DMS153 (cell line): ENCODE measurements at regions not wholly inside any gene's neighbourhood (a gene's known extent, or its start where the extent isn't known, plus 50 kb on each side); places are given as distances from the start of the nearest gene placed in this dataset.

Experiments used
- DNase-seq: peaks from one replicate; lab custom pipeline; 2025; lab: John Stamatoyannopoulos, UW

- DNase-seq: no peak
Measured at GRCh38 chr12:60138526-60138925, 542.7 kb downstream of the SLC16A7 start.

GRCh38 chr12:60144395-60144794 is 548.6 kb downstream of the SLC16A7 start:
- DNase-seq: no peak

GRCh38 chr12:60148109-60148508 is 552.3 kb downstream of the SLC16A7 start:
- no peak for DNase-seq

- DNase-seq: no peak
Measured at GRCh38 chr12:60148831-60149230, 553.0 kb downstream of the SLC16A7 start.

GRCh38 chr12:60152756-60153155 is 556.9 kb downstream of the SLC16A7 start:
- no peak for DNase-seq

GRCh38 chr12:60159761-60160160 is 563.9 kb downstream of the SLC16A7 start:
- no peak for DNase-seq

- no peak for DNase-seq
Measured at GRCh38 chr12:60162988-60163720, 567.3 kb downstream of the SLC16A7 start.

- no peak for DNase-seq
Measured at GRCh38 chr12:60165781-60166180, 570.0 kb downstream of the SLC16A7 start.

- DNase-seq: no peak
Measured at GRCh38 chr12:60168441-60168840, 572.6 kb downstream of the SLC16A7 start.

- no peak for DNase-seq
Measured at GRCh38 chr12:60169904-60170303, 574.1 kb downstream of the SLC16A7 start.

GRCh38 chr12:60172266-60173211 is 576.7 kb downstream of the SLC16A7 start:
- no peak for DNase-seq

- no peak for DNase-seq
Measured at GRCh38 chr12:60173224-60174170, 577.7 kb downstream of the SLC16A7 start.

- DNase-seq: no peak
Measured at GRCh38 chr12:60174476-60174875, 578.6 kb downstream of the SLC16A7 start.

GRCh38 chr12:60174941-60175340 is 579.1 kb downstream of the SLC16A7 start:
- no peak for DNase-seq

GRCh38 chr12:60176891-60177290 is 581.1 kb downstream of the SLC16A7 start:
- DNase-seq: no peak

GRCh38 chr12:60180298-60180697 is 584.5 kb downstream of the SLC16A7 start:
- no peak for DNase-seq

- DNase-seq: no peak
Measured at GRCh38 chr12:60182354-60182753, 586.5 kb downstream of the SLC16A7 start.

- DNase-seq: no peak
Measured at GRCh38 chr12:60184096-60184495, 588.3 kb downstream of the SLC16A7 start.

- DNase-seq: no peak
Measured at GRCh38 chr12:60185060-60185459, 589.2 kb downstream of the SLC16A7 start.

GRCh38 chr12:60191271-60191670 is 595.4 kb downstream of the SLC16A7 start:
- no peak for DNase-seq

GRCh38 chr12:60191676-60192359 is 596.0 kb downstream of the SLC16A7 start:
- no peak for DNase-seq
